MM.1S (cell line): ENCODE measurements at regions not wholly inside any gene's neighbourhood (a gene's known extent, or its start where the extent isn't known, plus 50 kb on each side); places are given as distances from the start of the nearest gene placed in this dataset.

Experiments used
- CTCF ChIP-seq: fragments of 300-600 bp; sonication (generic); IDR thresholded peaks from 2 replicates; pipeline ENCODE4 v1.5.1; 2016; ENCODE audit warnings: antibody characterized with exemption, low read length, mixed read lengths
- EZH2 ChIP-seq: fragments of 300-600 bp; sonication (generic); optimal IDR thresholded peaks from 2 replicates; pipeline ENCODE3; 2017; ENCODE audit warnings: low read depth, mild to moderate bottlenecking, antibody characterized with exemption, low read length, mixed read lengths

GRCh38 chr11:134861490-134862104 lies 449.6 kb upstream of the B3GAT1 start:
- TF ChIP-seq CTCF (peak; percentile 15), EZH2 (no peak)
